Stimulated activated CD4-positive, alpha-beta T cell treated with anti-CD3 and anti-CD28 coated beads, Interleukin-1b, Interleukin-23, amount 100 ng/mL, for 1 hour (primary cell): ENCODE measurements at regions not wholly inside any gene's neighbourhood (a gene's known extent, or its start where the extent isn't known, plus 50 kb on each side); places are given as distances from the start of the nearest gene placed in this dataset.
"Not testable (repeated sequence)": the region's sequence is repeated elsewhere in the genome, so short reads cannot be mapped to it uniquely, and the experiment has no call there.

Experiments
- DNase-seq, 2 donors: peaks; one replicate each; pipeline ENCODE4 v3.0.0-alpha.2; 2020; ENCODE audit warnings: low read depth in 2 of 2

- no peak for DNase-seq
These were observed 58.8 kb downstream of the UQCRFS1 start for GRCh38 chr19:29154163-29154562.

- no peak for DNase-seq
These were observed 67.2 kb downstream of the UQCRFS1 start for GRCh38 chr19:29145756-29146155.

- DNase-seq, result no peak
These were observed 69.8 kb downstream of the UQCRFS1 start for GRCh38 chr19:29143183-29143582.

- DNase-seq, result no peak
These were observed 73.7 kb downstream of the UQCRFS1 start for GRCh38 chr19:29139227-29139626.

GRCh38 chr19:29138206-29138605 lies 74.7 kb downstream of the UQCRFS1 start:
- not testable (repeated sequence) for DNase-seq

GRCh38 chr19:29131456-29131855 lies 81.5 kb downstream of the UQCRFS1 start:
- no peak for DNase-seq

GRCh38 chr19:29129148-29129547 lies 83.8 kb downstream of the UQCRFS1 start:
- no peak for DNase-seq

GRCh38 chr19:29128203-29128602 lies 84.7 kb downstream of the UQCRFS1 start:
- DNase-seq, result no peak

- DNase-seq, result no peak
These were observed 90.8 kb downstream of the UQCRFS1 start for GRCh38 chr19:29122185-29122584.

GRCh38 chr19:29121684-29122083 lies 91.3 kb downstream of the UQCRFS1 start:
- no peak for DNase-seq

GRCh38 chr19:29120466-29120865 lies 92.5 kb downstream of the UQCRFS1 start:
- no peak for DNase-seq

- DNase-seq, result no peak
These were observed 93.4 kb downstream of the UQCRFS1 start for GRCh38 chr19:29119590-29119989.

GRCh38 chr19:29118389-29118788 lies 94.6 kb downstream of the UQCRFS1 start:
- no peak for DNase-seq

GRCh38 chr19:29117926-29118325 lies 95.0 kb downstream of the UQCRFS1 start:
- no peak for DNase-seq

- DNase-seq, result no peak
These were observed 97.8 kb downstream of the UQCRFS1 start for GRCh38 chr19:29115181-29115580.

- DNase-seq, result no peak
These were observed 99.1 kb downstream of the UQCRFS1 start for GRCh38 chr19:29113838-29114237.

GRCh38 chr19:29111576-29111975 lies 101.4 kb downstream of the UQCRFS1 start:
- DNase-seq, result no peak

- no peak for DNase-seq
These were observed 105.1 kb downstream of the UQCRFS1 start for GRCh38 chr19:29107831-29108230.

- DNase-seq, result no peak
These were observed 106.5 kb downstream of the UQCRFS1 start for GRCh38 chr19:29106346-29106885.

- no peak for DNase-seq
These were observed 107.2 kb downstream of the UQCRFS1 start for GRCh38 chr19:29105629-29106292.

- DNase-seq, result no peak
These were observed 108.2 kb downstream of the UQCRFS1 start for GRCh38 chr19:29104605-29105241.

- DNase-seq, result no peak
These were observed 114.0 kb downstream of the UQCRFS1 start for GRCh38 chr19:29098863-29099481.

- DNase-seq, result no peak
These were observed 114.9 kb downstream of the UQCRFS1 start for GRCh38 chr19:29098091-29098490.
